Nephron (organoid): ENCODE measurements at regions not wholly inside any gene's neighbourhood (a gene's known extent, or its start where the extent isn't known, plus 50 kb on each side); places are given as distances from the start of the nearest gene placed in this dataset.
A peak's percentile ranks its signal among the peaks of the same experiment; 100 is the strongest.
"Not testable (repeated sequence)": the region's sequence is repeated elsewhere in the genome, so short reads cannot be mapped to it uniquely, and the experiment has no call there.

Experiments used
- H3K27ac Mint-ChIP-seq, 3 experiments: 2 replicates each; pipeline ENCODE4 v1.8.0; 2020; ENCODE audit warnings: mixed read lengths in 3 of 3, mild to moderate bottlenecking in 2 of 3, moderate library complexity in 1 of 3
- H3K27me3 Mint-ChIP-seq: 2 replicates; pipeline ENCODE4 v1.8.0; 2021; ENCODE audit warnings: low read depth, mild to moderate bottlenecking, moderate library complexity, mixed read lengths
- H3K36me3 Mint-ChIP-seq: 2 replicates; pipeline ENCODE4 v1.8.0; 2020; ENCODE audit warnings: low read depth, mixed read lengths
- H3K4me1 Mint-ChIP-seq: 2 replicates; pipeline ENCODE4 v1.8.0; 2020; ENCODE audit warnings: mixed read lengths
- H3K4me3 Mint-ChIP-seq, 3 experiments: 2 replicates each; pipeline ENCODE4 v1.8.0; 2020; ENCODE audit warnings: mild to moderate bottlenecking in 3 of 3, mixed read lengths in 3 of 3, moderate library complexity in 2 of 3
- H3K9me3 Mint-ChIP-seq: 2 replicates; pipeline ENCODE4 v1.8.0; 2020; ENCODE audit warnings: mixed read lengths
- CTCF ChIP-seq, 3 experiments: fragments of 200-600 bp; sonication (generic); IDR thresholded peaks; one replicate each; pipeline ENCODE4 v1.5.0; 2021; ENCODE audit warnings: antibody characterized with exemption in 3 of 3; ENCODE audit not compliant: unreplicated experiment in 3 of 3

GRCh38 chr11:109667719-109668118 is 245.7 kb downstream of the C11orf87 start:
- TF ChIP-seq CTCF (IDR thresholded peaks at IDR 0.05; ENCODE audit: unreplicated experiment in 3 of 3): no peak
- Mint-ChIP-seq H3K4me3 (no peak overlapping the region), H3K4me1 (peaks cover 22% of the 10 kb centered on the region), H3K9me3 (peaks cover 4% of the 10 kb centered on the region), H3K27me3 (peaks cover 4% of the 10 kb centered on the region), H3K36me3 (no peaks in the 10 kb centered on the region), H3K27ac (no peak overlapping the region)

- H3K27ac Mint-ChIP-seq: no peak overlapping the region
- TF ChIP-seq CTCF (IDR thresholded peaks at IDR 0.05; ENCODE audit: unreplicated experiment in 3 of 3): no peak
- H3K36me3 Mint-ChIP-seq: no peaks in the 10 kb centered on the region
- H3K27me3 Mint-ChIP-seq: peaks cover 4% of the 10 kb centered on the region
- peaks cover 4% of the 10 kb centered on the region for H3K9me3 Mint-ChIP-seq
- peaks cover 22% of the 10 kb centered on the region for H3K4me1 Mint-ChIP-seq
- H3K4me3 Mint-ChIP-seq: no peak overlapping the region
Observed at GRCh38 chr11:109668973-109669634, 247.1 kb downstream of the C11orf87 start.

GRCh38 chr11:109677231-109677630 is 255.2 kb downstream of the C11orf87 start:
- Mint-ChIP-seq H3K9me3 (no peaks in the 10 kb centered on the region), H3K4me3 (no peak overlapping the region), H3K4me1 (peaks cover 17% of the 10 kb centered on the region), H3K36me3 (no peaks in the 10 kb centered on the region), H3K27me3 (no peaks in the 10 kb centered on the region), H3K27ac (peak overlapping the region; percentile 5 to 70 (median 13))
- no peak for TF ChIP-seq CTCF (IDR thresholded peaks at IDR 0.05; ENCODE audit: unreplicated experiment in 3 of 3)

- Mint-ChIP-seq H3K9me3 (no peaks in the 10 kb centered on the region), H3K27ac (peak overlapping the region; percentile 5 to 51 (median 13)), H3K27me3 (no peaks in the 10 kb centered on the region), H3K4me3 (no peak overlapping the region), H3K4me1 (peaks cover 17% of the 10 kb centered on the region), H3K36me3 (no peaks in the 10 kb centered on the region)
- TF ChIP-seq CTCF (IDR thresholded peaks at IDR 0.05; ENCODE audit: unreplicated experiment in 3 of 3): no peak
Observed at GRCh38 chr11:109677876-109678275, 255.9 kb downstream of the C11orf87 start.

GRCh38 chr11:109680127-109680526 is 258.1 kb downstream of the C11orf87 start:
- no peaks in the 10 kb centered on the region for H3K9me3 Mint-ChIP-seq
- H3K4me1 Mint-ChIP-seq: peaks cover 17% of the 10 kb centered on the region
- no peak overlapping the region for H3K4me3 Mint-ChIP-seq
- H3K27me3 Mint-ChIP-seq: no peaks in the 10 kb centered on the region
- no peak for TF ChIP-seq CTCF (IDR thresholded peaks at IDR 0.05; ENCODE audit: unreplicated experiment in 3 of 3)
- H3K27ac Mint-ChIP-seq: no peak overlapping the region
- H3K36me3 Mint-ChIP-seq: no peaks in the 10 kb centered on the region

- H3K4me3 Mint-ChIP-seq, H3K27ac Mint-ChIP-seq, H3K9me3 Mint-ChIP-seq, H3K36me3 Mint-ChIP-seq, H3K27me3 Mint-ChIP-seq, H3K4me1 Mint-ChIP-seq: not testable (repeated sequence)
Observed at GRCh38 chr11:109682788-109683187, 260.8 kb downstream of the C11orf87 start.
